AG20443 (cell line): ENCODE measurements at regions not wholly inside any gene's neighbourhood (a gene's known extent, or its start where the extent isn't known, plus 50 kb on each side); places are given as distances from the start of the nearest gene placed in this dataset.
"Not testable (repeated sequence)": the region's sequence is repeated elsewhere in the genome, so short reads cannot be mapped to it uniquely, and the experiment has no call there.

Source experiments
- DNase-seq: peaks from one replicate; pipeline ENCODE4 v3.0.0; 2012; ENCODE audit warnings: low spot score, mixed read lengths

DNA sequence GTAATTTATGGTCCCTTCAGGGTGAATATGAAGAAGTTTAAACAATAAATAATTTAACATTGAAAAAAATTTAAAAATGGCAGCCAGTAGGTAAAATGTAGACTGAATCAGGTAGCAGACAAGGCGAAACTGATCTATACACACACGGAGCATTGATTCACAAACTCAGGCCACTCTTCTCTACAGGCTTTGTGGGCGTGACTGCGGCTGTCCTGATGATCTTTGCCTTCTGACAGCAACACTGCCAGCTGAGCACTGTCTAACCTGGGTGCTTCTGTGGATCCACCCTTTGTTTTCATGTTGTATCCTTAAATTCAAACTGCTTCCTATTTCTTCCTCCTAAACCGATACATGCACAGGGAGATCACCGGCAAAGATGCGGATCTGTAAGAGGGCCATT, 315.4 kb upstream of the ADCY2 start:
- DNase-seq: no peak

DNA sequence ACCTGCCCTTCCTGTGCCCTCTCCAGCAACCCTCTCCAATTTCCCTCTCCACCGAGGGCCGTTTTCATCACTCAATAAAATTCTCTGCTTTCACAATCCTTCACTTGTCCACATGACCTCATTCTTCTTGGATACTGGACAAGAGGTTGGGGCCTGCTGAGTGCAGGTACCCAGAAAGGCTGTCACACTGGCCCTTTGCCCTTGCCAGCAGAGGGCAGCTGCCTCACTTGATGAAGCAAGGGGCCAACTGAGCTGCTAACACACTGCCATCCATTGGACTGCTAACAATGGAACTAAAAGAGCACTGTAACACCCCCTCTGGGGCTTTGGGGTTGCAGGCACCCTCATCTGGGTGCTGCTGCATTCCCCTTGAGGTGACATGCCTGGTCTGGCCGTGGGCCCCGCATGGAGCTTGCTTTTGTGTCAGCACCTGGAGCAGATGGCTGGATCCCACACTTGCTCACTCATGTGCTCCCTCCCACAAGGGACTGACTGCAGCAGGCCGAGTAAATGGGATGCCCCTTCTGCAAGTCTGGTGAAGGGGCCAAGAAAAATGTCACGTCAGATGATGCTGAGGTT, 308.1 kb upstream of the ADCY2 start:
- no peak for DNase-seq

DNA sequence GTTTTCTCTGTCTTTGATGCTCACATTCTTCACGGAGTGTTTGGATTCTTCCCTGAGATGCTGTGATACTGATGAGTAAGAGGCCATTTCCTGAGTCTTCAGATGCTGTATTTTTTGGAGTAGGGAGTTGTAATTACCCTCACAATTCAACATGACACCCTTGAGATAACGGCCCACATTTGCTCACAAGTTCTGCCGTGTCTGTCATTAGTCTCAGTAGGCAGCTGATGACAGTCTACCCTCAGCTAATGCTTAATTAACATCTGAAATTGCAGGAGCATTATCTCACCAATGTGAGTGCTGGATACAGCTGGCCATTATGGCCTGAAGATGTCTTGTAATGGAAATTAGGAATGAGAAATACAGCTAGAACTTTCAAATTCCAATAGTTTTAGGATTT, 307.1 kb upstream of the ADCY2 start:
- DNase-seq: no peak

DNA sequence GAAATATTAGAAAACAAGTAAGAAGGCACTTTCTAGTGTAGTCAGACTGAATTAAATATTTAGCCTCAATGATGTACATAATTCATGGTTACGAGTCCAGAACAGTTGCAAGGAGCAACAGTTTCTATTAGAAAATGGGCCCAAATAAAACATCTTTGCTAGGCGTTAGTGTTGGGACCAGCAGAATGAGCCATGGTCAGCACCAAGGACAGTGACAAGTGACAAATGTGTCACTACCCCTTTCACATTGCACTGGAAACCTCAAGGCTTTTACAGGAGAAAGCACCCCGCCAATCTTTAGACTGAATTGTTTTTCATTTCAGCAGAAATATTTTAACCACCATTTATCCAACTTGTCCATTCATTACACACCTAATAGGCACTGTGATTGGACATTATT, 301.3 kb upstream of the ADCY2 start:
- no peak for DNase-seq

DNA sequence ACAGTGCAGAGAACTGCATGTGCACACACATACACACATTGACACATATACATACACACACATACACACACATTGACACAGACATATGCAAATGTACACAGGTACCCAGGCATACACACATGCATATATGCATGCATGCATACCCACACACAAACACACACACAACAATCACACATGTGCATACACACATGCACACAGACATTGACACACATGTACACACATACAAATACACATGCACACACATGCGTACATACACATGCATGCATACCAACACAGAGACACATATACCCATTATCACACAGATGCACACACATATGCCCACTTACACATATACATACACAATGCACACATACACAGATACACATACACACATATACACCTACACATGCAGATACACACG, 299.6 kb upstream of the ADCY2 start:
- DNase-seq: no peak

DNA sequence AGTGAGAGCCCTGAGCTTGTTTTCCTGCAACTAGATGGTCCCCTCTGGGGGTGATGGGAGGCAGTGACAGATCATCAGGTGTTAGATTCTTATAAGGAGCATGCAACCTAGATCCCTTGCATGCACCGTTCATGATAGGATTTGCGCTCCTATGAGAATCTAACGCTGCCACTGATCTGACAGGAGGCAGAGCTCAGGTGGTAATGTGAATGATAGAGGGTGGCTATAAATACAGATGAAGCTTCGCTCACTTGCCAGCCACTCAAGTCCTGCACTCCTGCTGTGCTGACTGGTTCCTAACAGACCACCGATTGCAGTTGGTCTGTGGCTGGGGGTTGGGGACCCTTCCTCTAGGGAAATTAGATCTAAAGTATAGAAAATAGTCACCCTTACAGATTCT, 290.6 kb upstream of the ADCY2 start:
- no peak for DNase-seq

DNA sequence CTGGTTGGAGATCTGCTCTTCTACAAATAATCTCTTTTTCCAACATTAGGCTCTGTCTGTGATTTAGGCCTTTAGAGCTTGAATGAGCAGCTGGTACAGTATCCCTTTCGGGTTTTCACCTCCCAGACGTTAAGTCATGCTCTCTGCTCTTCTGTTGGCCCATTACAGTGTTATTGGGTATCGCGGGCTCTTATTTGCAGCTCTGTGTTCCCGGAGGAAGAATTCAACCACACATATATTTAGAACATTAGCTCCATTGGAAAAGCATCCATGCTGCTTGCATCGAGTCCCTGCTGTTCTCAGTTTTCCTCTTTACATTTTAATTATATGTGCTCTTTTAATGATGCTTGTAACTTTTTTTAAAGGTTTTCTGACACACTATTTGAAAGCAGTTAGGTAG, 278.0 kb upstream of the ADCY2 start:
- DNase-seq: no peak

DNA sequence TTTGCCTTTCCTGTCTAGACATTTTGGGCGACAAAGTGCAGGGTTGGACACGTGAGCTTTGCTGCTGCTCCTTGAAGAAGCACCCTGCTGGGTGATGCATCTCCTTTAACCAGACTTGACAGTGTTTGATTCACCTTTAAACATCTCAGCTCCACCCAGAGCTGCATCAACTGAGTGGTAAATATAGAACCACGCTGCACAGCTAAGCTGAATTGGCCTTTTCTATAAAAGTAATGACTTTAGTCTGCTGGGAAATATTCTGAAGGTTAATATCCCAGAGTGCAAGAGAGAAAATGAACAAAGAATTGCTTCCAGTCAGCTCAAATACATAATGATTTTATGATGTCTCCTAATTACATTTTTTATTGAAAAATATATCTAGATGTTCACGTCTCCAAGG, 264.3 kb upstream of the ADCY2 start:
- no peak for DNase-seq

DNA sequence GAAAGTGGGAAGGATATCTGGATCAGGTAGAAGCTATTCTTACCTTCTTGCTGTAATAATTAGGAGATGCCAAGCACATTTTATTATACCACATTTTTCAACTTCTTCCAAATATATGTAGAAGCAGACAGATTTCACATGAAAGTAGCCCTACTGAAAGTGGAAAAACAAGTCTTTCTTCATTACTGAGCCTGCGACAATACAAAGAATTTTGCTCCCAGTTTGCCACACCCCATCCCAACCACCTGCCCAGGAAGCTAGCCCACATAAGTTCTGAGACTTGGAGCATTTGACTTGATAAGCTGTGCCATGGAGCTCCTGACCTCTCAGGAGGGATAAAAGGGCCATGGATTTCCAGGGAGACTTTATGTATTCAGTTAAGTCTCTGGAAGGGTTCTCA, 249.1 kb upstream of the ADCY2 start:
- DNase-seq: no peak

DNA sequence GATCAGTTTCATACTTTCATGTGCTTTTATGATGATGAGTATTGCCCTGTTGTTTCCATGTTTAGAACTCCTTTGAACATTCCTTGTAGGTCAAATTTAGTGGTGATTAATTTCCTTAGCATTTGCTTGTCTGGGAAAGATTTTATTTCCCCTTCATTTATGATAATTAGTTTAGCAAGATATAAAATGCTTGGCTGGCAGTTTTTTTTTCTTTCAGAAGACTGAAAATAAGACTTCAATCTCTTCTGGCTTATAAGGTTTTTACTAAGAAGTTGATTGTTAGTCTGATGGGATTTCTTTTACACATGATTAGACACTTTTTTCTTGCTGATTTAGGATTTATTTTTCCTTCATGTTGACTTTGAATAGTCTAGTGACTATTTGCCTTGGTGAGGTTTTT, 238.9 kb upstream of the ADCY2 start:
- DNase-seq: no peak

DNA sequence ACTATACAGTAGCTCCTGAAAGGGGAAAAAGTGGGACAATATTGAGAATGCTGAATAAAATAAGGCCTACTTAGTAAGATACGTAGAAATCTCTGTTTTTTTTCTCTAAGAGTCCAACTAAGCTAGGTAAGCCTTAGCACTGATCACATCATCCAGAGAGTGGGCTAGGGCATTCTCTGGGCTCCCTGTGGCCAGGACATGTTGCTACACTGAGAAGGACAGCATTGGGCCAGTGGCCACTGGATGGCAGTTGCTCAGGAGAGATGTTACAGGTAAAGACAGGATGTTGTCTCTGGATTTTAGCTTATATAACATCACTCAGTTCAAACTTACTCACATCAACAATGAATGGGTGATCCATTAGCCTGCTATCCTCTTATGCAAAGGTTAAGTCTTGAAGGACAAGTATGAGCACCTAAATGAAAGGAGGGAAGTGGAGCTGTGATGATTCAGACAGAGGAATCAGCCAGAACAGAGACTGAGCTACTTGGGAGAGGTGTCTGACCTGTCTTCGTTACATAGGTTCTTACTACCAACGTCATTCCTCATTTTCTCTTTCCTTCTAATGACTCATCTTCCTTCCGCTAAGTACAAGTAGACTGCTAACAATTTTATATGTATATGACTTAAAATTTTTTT, 226.6 kb upstream of the ADCY2 start:
- no peak for DNase-seq

DNA sequence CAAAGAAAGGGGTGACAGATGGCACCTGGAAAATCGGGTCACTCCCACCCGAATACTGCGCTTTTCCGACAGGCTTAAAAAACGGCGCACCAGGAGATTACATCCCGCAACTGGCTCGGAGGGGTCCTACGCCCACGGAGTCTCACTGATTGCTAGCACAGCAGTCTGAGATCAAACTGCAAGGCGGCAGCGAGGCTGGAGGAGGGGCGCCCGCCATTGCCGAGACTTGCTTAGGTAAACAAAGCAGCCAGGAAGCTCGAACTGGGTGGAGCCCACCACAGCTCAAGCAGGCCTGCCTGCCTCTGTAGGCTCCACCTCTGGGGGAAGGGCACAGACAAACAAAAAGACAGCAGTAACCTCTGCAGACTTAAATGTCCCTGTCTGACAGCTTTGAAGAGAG, 225.2 kb upstream of the ADCY2 start:
- DNase-seq: not testable (repeated sequence)

DNA sequence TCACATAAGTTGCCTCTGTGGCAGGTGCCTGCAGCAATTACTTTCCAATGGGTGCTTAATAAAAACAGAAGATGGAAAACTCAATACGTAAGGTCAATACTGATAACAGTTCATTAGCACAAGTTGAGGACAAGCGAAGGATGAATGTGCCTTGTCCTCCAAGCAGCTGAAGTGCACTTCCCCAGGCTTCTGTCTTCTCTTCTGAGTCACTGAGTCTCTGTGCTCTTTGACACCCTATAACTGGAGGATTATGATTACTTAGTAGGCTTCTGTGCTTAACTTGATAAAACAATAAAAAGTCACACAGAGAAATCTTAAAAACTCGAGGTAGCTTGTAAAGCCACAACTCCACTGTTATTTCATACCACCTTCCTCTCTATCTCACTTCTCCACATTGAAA, 216.6 kb upstream of the ADCY2 start:
- DNase-seq: no peak

DNA sequence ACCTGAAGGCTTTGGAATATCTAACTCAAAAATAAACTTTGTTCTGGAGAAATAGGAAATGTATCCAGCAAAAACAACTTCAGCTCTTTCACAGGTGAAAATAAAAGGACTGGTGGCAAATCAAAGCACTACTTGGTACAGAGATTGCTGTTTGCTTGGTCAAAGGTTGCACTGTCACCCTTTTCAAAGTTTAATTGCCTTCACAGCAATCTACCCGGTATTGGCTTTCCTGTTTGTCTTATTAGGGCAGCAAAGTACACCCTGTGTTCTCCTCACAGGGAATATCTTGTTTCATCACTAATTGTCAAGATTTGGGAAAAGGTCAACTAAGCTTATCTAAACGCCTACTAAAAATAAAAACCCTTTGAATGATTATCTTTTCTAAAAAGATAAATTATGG, 214.1 kb upstream of the ADCY2 start:
- DNase-seq: no peak

DNA sequence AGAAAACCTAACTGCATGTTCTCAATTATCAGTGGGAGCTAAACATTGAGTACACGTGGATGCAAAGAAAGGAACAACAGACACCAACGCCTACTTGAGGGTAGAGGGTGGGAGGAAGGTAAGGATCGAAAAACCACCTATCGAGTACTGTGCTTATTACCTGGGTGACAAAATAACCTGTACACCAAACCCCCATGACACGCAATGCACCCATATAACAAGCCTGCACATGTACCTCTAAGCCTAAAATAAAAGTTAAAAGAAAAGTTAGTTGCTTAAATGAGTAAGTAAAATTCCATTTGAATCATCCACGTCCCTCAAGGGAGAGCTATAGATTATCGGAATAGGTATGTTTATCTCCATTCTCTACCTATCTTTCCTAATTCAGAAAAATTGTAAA, 210.2 kb upstream of the ADCY2 start:
- DNase-seq: no peak

DNA sequence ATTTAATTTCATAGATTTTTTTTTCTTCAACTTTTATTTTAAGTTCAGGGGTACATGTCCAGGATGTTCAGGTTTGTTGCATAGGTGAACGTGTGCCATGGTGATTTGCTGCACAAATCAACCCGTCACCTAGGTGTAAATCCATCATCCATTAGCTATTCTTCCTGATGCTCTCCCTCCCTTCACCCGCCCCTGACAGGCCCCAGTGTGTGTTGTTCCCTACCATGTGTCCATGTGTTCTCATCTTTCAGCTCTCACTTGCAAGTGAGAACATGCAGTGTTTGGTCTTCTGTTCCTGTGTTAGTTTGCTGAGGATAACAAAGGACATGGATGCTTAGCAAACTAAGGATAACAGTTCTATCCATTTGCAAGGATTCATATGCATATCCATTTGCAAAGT, 209.1 kb upstream of the ADCY2 start:
- DNase-seq: no peak

DNA sequence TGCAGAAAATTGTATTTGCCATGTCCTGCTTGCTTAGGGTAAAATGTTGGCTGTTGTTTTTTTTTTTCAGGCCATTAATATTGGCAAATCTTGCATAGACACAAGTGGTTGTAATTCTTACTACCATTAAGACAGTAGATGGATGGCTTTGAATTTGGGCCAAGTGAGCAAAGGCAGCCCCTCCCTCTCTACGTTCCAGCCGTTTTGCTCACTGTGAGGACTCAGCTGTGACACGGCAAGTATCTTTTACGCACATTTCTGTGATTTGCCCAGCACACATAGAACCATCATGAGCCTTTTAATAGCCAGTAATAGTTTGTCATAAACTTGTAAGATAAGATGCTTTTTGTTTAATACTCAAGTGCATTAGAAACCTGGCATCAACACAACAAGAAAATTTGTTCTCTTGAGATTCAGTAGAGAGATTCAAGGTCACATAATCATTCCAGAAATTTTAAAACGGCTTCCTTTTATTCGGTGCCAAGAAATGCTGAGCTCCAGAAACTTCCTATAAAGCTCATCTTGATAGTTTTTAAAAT, 205.2 kb upstream of the ADCY2 start:
- no peak for DNase-seq

DNA sequence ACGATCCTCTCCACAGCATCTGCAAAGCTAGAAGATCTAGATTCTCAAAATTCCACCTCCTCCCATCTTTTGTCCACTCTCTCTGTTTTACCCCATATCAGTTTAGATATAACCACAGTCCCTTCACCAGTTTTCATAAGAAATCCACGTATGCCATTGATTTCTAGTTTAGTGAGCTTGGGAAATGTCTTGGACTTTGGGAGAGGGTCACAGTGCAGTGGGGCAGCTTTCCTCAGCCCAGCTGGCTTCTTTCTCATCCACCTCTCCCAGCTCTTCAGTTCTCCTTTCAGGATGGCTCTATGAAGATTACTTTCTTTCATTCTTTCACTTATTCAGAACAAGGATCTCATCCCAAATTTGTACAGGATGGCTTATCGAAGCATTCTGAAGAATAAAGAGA, 203.9 kb upstream of the ADCY2 start:
- DNase-seq: no peak

DNA sequence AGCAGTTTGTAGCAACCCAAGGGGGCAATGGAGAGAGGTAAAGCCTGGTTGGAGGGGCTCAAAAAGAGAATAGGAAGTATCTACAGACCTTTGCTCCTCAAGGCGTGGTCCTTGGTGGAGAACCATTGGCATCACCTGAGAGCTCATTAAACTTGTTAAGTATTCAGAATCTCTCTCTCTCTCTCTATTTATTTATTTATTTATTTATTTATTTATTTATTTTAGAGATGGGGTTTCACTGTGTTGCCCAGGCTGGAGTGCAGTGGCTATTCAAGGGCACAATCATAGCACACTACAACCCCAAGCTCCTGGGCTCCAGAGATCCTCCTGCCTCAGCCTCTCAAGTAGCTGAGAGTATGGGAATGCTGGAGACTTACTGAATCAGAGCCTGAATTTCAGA, 193.1 kb upstream of the ADCY2 start:
- DNase-seq: no peak

DNA sequence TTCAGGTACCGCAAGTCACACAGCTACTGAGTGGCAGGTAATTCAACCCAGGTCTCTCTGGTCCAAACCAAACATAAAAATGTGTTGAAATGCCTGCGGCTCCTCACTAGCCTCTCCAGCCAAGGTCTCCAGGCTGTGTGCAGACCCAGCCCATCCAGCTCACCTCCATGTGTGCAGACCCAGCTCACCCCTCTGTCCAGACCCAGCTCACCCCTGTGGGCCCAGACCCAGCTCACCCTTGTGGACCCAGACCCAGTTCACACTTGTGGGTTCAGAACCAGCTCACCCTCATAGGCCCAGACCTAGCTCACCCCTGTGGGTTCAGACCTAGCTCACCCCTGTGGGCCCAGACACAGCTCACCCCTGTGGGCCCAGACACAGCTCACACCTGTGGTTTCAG, 188.0 kb upstream of the ADCY2 start:
- DNase-seq: no peak

DNA sequence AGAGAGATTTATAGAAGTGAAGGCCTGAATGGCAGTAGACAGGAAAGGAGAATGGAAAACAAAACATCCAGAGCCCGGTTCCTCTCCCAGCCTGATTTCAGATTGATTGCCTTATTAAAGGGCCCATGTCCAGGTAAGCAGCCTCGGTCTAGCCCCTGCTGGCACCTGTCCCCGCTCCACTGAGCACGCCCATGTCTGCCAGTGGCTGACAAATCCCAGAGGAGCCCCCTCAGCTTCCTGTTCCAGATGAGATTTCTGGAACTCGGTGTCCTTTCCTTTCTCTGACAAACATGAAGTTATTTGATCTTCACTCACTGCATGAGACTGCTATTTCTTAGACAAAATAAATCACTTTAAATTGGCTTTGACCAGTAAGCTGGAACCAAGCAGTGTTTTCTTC, 187.0 kb upstream of the ADCY2 start:
- no peak for DNase-seq

DNA sequence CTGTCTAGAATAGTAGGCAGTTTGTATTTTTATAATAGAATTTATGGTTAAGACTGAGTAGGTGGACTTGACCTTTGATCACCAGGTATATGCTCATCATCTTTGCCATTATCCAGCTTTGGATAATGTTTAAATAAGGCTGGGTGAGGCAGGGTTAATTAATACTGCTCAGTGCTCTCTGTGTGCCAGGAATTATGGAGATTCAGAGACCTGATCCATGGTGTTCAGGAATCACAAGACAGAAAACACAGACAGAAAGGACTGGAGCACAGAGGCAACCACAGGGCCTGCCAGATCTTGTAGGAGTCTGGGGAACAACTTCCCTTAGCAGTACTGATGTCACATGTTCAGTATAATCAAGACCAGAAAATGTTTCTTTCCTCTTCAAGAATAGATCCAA, 186.3 kb upstream of the ADCY2 start:
- no peak for DNase-seq

DNA sequence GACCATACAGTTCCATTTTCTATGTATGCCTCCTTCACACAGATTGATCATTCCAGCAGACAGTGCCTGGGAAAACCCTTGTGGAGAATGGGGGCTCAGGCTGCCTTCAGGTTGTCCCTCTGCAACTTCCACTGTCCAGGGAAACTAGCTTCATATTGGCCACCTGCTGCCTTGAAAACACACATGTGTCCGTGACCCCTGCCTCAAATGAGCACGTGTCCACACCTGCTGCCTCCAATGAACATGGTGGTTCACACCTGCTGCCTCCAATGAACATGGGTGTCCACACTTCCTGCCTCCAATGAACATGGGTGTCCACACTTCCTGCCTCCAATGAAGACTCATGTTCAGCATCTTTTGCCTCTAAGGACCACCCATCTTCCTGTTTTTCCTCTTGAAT, 185.4 kb upstream of the ADCY2 start:
- no peak for DNase-seq

DNA sequence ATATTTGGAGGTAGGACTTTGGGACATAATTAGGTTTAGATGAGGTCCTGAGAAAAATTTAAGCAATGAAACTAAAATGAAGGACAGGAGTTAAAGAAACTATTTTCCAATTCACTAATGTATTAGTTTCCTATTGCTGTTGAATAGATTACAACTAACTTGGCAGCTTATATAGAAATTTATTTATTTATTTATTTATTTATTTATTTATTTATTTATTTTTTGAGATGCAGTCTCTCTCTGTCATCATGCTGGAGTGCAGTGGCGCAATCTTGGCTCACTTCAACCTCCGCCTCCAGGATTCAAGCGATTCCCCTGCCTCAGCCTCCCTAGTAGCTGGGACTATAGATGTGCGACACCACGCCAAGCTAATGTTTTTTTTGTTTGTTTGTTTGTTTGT, 182.4 kb upstream of the ADCY2 start:
- no peak for DNase-seq
